ENCODE measurements at regions not wholly inside any gene's neighbourhood (a gene's known extent, or its start where the extent isn't known, plus 50 kb on each side); places are given as distances from the start of the nearest gene placed in this dataset.

DNA sequence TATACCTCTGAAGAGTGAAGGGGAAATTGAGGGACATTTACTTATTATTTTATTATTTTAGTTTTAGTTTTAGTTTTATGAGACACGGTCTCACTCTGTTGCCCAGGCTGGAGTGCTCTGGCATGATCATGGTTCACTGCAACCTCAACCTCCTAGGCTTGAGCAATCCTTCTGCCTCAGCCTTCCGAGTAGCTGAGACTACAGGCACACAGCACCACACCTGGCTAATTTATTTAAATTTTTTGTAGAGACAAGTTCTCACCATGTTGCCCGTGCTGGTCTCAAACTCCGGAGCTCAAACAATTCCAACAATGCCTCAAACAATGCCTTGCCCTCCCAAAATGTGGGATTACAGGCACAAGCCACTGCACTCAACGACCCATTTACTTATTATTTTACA, 68.4 kb upstream of the BMP2K start:
- ChIA-PET POLR2A (no interaction called here), CTCF (no interaction called here)
- Mint-ChIP-seq H3K9me3 (peaks cover 29% of the 10 kb centered on the region), H3K27ac (no peak overlapping the region), H3K36me3 (peaks cover 13% of the 10 kb centered on the region), H3K27me3 (ENCODE audit: low read depth) (no peaks in the 10 kb centered on the region), H3K4me1 (peaks cover 35% of the 10 kb centered on the region), H3K4me3 (no peak overlapping the region)
- peak; percentile 69 for ATAC-seq
- TF ChIP-seq FOXP1 (CRISPR knock-in tag; IDR thresholded peaks at IDR 0.05; ENCODE audit: borderline replicate concordance) = no peak
- TF ChIP-seq ZNF423 (CRISPR knock-in tag; IDR thresholded peaks at IDR 0.05) = no peak
- TF ChIP-seq, protein P1, sequence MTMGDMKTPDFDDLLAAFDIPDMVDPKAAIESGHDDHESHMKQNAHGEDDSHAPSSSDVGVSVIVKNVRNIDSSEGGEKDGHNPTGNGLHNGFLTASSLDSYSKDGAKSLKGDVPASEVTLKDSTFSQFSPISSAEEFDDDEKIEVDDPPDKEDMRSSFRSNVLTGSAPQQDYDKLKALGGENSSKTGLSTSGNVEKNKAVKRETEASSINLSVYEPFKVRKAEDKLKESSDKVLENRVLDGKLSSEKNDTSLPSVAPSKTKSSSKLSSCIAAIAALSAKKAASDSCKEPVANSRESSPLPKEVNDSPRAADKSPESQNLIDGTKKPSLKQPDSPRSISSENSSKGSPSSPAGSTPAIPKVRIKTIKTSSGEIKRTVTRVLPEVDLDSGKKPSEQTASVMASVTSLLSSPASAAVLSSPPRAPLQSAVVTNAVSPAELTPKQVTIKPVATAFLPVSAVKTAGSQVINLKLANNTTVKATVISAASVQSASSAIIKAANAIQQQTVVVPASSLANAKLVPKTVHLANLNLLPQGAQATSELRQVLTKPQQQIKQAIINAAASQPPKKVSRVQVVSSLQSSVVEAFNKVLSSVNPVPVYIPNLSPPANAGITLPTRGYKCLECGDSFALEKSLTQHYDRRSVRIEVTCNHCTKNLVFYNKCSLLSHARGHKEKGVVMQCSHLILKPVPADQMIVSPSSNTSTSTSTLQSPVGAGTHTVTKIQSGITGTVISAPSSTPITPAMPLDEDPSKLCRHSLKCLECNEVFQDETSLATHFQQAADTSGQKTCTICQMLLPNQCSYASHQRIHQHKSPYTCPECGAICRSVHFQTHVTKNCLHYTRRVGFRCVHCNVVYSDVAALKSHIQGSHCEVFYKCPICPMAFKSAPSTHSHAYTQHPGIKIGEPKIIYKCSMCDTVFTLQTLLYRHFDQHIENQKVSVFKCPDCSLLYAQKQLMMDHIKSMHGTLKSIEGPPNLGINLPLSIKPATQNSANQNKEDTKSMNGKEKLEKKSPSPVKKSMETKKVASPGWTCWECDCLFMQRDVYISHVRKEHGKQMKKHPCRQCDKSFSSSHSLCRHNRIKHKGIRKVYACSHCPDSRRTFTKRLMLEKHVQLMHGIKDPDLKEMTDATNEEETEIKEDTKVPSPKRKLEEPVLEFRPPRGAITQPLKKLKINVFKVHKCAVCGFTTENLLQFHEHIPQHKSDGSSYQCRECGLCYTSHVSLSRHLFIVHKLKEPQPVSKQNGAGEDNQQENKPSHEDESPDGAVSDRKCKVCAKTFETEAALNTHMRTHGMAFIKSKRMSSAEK (CRISPR knock-in tag; IDR thresholded peaks at IDR 0.05; ENCODE audit: borderline replicate concordance) = no peak
- TF ChIP-seq, protein P2, sequence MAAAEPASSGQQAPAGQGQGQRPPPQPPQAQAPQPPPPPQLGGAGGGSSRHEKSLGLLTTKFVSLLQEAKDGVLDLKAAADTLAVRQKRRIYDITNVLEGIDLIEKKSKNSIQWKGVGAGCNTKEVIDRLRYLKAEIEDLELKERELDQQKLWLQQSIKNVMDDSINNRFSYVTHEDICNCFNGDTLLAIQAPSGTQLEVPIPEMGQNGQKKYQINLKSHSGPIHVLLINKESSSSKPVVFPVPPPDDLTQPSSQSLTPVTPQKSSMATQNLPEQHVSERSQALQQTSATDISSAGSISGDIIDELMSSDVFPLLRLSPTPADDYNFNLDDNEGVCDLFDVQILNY (CRISPR knock-in tag; IDR thresholded peaks at IDR 0.05) = no peak
- TF ChIP-seq SOX15 (CRISPR knock-in tag; IDR thresholded peaks at IDR 0.05) = no peak
- no peak for TF ChIP-seq PRRX2 (CRISPR knock-in tag; IDR thresholded peaks at IDR 0.05)
- no peak for TF ChIP-seq ZNF138 (CRISPR knock-in tag; conservative IDR thresholded peaks at IDR 0.05)
- no peak for TF ChIP-seq OVOL2 (CRISPR knock-in tag; IDR thresholded peaks at IDR 0.05; ENCODE audit: borderline replicate concordance)
- no peak for TF ChIP-seq ZNF671 (CRISPR knock-in tag; IDR thresholded peaks at IDR 0.05)
- TF ChIP-seq, protein P3, sequence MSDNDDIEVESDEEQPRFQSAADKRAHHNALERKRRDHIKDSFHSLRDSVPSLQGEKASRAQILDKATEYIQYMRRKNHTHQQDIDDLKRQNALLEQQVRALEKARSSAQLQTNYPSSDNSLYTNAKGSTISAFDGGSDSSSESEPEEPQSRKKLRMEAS (CRISPR knock-in tag; IDR thresholded peaks at IDR 0.05) = no peak
- TF ChIP-seq, protein P4, sequence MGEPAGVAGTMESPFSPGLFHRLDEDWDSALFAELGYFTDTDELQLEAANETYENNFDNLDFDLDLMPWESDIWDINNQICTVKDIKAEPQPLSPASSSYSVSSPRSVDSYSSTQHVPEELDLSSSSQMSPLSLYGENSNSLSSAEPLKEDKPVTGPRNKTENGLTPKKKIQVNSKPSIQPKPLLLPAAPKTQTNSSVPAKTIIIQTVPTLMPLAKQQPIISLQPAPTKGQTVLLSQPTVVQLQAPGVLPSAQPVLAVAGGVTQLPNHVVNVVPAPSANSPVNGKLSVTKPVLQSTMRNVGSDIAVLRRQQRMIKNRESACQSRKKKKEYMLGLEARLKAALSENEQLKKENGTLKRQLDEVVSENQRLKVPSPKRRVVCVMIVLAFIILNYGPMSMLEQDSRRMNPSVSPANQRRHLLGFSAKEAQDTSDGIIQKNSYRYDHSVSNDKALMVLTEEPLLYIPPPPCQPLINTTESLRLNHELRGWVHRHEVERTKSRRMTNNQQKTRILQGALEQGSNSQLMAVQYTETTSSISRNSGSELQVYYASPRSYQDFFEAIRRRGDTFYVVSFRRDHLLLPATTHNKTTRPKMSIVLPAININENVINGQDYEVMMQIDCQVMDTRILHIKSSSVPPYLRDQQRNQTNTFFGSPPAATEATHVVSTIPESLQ (CRISPR knock-in tag; IDR thresholded peaks at IDR 0.05) = no peak
- no peak for TF ChIP-seq CBFB (CRISPR knock-in tag; IDR thresholded peaks at IDR 0.05; ENCODE audit: low read depth)
- no peak for TF ChIP-seq ZNF232 (CRISPR knock-in tag; IDR thresholded peaks at IDR 0.05)
- TF ChIP-seq, protein P5, sequence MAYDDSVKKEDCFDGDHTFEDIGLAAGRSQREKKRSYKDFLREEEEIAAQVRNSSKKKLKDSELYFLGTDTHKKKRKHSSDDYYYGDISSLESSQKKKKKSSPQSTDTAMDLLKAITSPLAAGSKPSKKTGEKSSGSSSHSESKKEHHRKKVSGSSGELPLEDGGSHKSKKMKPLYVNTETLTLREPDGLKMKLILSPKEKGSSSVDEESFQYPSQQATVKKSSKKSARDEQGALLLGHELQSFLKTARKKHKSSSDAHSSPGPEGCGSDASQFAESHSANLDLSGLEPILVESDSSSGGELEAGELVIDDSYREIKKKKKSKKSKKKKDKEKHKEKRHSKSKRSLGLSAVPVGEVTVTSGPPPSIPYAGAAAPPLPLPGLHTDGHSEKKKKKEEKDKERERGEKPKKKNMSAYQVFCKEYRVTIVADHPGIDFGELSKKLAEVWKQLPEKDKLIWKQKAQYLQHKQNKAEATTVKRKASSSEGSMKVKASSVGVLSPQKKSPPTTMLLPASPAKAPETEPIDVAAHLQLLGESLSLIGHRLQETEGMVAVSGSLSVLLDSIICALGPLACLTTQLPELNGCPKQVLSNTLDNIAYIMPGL (CRISPR knock-in tag; IDR thresholded peaks at IDR 0.05) = no peak
- no peak for TF ChIP-seq NFATC4 (CRISPR knock-in tag; IDR thresholded peaks at IDR 0.05)
- DNase-seq (ENCODE audit: low spot score) = no peak

DNA sequence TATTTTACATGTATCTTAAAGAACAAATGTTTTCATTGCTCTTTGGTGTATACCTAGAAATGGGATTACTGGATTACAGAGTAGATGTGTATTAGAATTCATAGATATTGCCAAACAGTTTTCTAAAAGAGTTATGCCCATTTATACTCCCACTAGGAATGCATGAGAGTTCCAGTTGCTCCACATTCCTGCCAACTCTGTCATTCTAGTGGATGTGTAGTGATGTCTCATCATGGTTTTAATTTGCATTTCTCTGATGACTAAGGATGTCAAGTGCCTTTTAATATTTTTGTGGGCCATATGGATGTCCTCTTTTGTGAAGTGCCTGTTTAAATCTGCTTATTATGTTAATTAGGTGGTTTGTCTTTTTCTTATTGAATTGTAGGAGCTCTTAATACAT, 65.6 kb upstream of the BMP2K start:
- Mint-ChIP-seq H3K36me3 (no peaks in the 10 kb centered on the region), H3K4me1 (peaks cover 27% of the 10 kb centered on the region), H3K9me3 (peaks cover 16% of the 10 kb centered on the region), H3K27me3 (ENCODE audit: low read depth) (no peaks in the 10 kb centered on the region; the same call in 1 of the 2 replicates), H3K4me3 (no peak overlapping the region), H3K27ac (no peak overlapping the region)
- no peak for ATAC-seq
- POLR2A ChIA-PET = no interaction called here
- CTCF ChIA-PET = no interaction called here
- DNase-seq (ENCODE audit: low spot score) = no peak
- no peak for TF ChIP-seq NFE2L1 (CRISPR knock-in tag; IDR thresholded peaks at IDR 0.05)
- TF ChIP-seq, protein P6, sequence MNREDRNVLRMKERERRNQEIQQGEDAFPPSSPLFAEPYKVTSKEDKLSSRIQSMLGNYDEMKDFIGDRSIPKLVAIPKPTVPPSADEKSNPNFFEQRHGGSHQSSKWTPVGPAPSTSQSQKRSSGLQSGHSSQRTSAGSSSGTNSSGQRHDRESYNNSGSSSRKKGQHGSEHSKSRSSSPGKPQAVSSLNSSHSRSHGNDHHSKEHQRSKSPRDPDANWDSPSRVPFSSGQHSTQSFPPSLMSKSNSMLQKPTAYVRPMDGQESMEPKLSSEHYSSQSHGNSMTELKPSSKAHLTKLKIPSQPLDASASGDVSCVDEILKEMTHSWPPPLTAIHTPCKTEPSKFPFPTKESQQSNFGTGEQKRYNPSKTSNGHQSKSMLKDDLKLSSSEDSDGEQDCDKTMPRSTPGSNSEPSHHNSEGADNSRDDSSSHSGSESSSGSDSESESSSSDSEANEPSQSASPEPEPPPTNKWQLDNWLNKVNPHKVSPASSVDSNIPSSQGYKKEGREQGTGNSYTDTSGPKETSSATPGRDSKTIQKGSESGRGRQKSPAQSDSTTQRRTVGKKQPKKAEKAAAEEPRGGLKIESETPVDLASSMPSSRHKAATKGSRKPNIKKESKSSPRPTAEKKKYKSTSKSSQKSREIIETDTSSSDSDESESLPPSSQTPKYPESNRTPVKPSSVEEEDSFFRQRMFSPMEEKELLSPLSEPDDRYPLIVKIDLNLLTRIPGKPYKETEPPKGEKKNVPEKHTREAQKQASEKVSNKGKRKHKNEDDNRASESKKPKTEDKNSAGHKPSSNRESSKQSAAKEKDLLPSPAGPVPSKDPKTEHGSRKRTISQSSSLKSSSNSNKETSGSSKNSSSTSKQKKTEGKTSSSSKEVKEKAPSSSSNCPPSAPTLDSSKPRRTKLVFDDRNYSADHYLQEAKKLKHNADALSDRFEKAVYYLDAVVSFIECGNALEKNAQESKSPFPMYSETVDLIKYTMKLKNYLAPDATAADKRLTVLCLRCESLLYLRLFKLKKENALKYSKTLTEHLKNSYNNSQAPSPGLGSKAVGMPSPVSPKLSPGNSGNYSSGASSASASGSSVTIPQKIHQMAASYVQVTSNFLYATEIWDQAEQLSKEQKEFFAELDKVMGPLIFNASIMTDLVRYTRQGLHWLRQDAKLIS (CRISPR knock-in tag; IDR thresholded peaks at IDR 0.05; ENCODE audit: borderline replicate concordance) = no peak
- no peak for TF ChIP-seq EMX1 (CRISPR knock-in tag; IDR thresholded peaks at IDR 0.05)
- no peak for TF ChIP-seq CREM (CRISPR knock-in tag; IDR thresholded peaks at IDR 0.05)
- TF ChIP-seq, protein P7, sequence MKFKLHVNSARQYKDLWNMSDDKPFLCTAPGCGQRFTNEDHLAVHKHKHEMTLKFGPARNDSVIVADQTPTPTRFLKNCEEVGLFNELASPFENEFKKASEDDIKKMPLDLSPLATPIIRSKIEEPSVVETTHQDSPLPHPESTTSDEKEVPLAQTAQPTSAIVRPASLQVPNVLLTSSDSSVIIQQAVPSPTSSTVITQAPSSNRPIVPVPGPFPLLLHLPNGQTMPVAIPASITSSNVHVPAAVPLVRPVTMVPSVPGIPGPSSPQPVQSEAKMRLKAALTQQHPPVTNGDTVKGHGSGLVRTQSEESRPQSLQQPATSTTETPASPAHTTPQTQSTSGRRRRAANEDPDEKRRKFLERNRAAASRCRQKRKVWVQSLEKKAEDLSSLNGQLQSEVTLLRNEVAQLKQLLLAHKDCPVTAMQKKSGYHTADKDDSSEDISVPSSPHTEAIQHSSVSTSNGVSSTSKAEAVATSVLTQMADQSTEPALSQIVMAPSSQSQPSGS (CRISPR knock-in tag; IDR thresholded peaks at IDR 0.05; ENCODE audit: borderline replicate concordance, low read depth) = no peak
- TF ChIP-seq CBFB (CRISPR knock-in tag; IDR thresholded peaks at IDR 0.05; ENCODE audit: low read depth) = no peak
- no peak for TF ChIP-seq MYBL2 (CRISPR knock-in tag; IDR thresholded peaks at IDR 0.05)
- no peak for TF ChIP-seq JUN (CRISPR knock-in tag; IDR thresholded peaks at IDR 0.05)
- TF ChIP-seq NR3C1 (CRISPR knock-in tag; conservative IDR thresholded peaks at IDR 0.05; ENCODE audit: low read depth) = no peak

All from WTC11 (cell line).